GM18508 (cell line): ENCODE measurements at regions not wholly inside any gene's neighbourhood (a gene's known extent, or its start where the extent isn't known, plus 50 kb on each side); places are given as distances from the start of the nearest gene placed in this dataset.

Source experiments
- ATAC-seq: cut with Tn5 transposase; IDR thresholded peaks from one replicate; pipeline ENCODE4 v1.9.1; 2021; ENCODE audit warnings: moderate number of reproducible peaks; ENCODE audit not compliant: insufficient read depth, unreplicated experiment

GRCh38 chr13:44116562-44117332 is 237.0 kb downstream of the LACC1 start:
- no peak for ATAC-seq

DNA sequence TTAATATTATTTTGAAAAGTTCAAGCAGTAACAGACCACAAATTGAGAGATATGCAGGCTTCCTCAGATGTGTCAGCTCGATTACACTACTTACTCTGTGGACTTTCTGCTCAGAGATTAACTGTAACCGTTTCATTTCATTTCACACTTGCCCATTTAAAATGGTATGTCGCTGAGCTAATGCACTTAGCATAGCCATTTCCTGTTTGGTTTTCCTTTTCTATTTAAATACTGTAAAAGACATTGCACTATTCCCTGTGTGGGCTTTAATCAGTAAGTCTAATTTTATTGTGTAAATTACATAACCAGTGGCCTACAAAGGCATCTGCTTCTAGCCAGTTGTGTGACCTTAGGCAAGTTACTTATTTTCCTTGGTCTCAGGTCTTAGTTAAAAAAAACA is 237.6 kb downstream of the LACC1 start:
- ATAC-seq = no peak

- ATAC-seq = no peak
These were observed 238.1 kb downstream of the LACC1 start for GRCh38 chr13:44117816-44118215.

GRCh38 chr13:44118881-44119280 is 239.2 kb downstream of the LACC1 start:
- ATAC-seq = no peak

GRCh38 chr13:44120043-44120442 is 240.3 kb downstream of the LACC1 start:
- no peak for ATAC-seq

- no peak for ATAC-seq
These were observed 241.4 kb downstream of the LACC1 start for GRCh38 chr13:44120849-44121755.

DNA sequence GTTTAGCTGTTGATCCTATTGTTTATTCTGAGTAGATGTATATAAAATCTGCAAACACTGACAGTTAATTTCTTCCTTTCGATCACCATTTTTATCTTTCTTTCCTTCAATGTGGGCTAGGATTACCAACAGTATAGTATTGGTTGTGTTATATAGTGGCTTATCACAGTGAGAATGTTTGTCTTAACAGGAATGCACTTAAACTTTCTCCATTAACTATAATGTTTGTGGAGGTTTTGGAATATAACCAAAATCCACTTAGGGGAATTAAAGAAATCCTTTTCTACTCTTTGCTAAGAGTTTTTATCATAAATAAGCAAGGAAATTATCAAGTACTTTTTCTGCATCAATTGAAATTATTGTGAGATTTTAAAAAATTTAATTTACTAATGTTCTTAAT is 244.6 kb downstream of the LACC1 start:
- ATAC-seq = no peak

DNA sequence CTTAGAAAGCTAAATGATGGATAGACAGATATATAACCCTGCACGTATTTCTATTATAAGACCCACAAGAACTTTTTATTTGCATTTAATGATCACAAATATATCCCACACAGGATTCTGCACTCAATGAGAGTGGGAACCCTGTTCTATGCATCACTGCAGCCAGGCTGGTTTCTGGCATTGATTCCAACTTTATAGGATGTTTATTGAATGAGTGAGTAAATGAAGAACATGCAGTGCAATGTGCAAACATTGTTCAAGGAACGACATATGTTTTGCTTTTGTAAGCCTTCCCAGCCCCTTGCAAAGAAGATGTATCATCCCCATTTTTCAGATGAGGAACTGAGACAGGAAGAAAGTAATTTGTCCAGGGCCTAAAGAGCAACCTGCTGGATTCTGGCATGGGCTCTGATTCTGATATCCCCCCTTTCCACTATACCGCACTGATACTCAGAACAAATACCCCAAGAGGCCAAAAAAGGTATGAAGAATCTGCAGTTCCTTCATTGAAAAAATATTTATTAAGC is 246.3 kb downstream of the LACC1 start:
- no peak for ATAC-seq

GRCh38 chr13:44128552-44129001 is 245.0 kb upstream of the SERP2 start:
- no peak for ATAC-seq

DNA sequence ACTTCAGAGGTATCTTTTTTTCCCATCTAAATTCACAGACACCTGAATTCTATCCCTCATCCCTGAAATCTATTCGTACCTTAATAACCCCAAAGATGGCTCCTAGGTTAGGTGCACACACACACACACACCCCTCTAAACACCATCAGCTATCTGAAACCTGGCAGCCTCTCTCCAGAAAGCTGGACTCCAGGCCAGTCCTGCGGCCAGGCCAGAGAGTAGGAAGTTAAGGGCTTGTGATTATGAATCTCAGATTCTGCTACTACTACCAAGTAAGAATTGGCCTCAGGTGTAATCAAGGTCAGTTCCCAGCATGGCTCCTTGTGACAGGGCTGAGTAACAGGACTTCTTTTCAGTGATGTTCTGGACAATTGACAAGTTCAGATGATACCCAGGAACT is 244.2 kb upstream of the SERP2 start:
- no peak for ATAC-seq

GRCh38 chr13:44131069-44131614 is 242.5 kb upstream of the SERP2 start:
- no peak for ATAC-seq

DNA sequence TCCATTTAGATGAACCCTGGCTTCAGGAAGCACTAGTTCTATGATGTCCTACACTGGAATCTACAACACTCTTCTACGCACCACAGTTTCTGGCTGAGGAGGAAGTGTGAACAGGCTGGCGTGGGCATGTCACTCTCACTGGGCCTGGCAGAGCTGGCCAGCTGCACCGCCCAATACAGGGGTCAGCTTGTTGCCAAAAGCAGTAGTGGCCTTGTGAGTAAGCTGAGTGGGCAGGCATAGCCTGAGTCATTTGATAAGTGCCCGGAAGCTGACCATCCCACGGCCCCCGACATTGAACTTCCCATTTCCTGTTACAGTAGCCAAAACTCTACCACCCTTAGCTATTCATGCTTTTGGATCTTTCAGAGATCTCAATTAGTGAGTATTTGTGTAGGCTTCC is 240.9 kb upstream of the SERP2 start:
- no peak for ATAC-seq

DNA sequence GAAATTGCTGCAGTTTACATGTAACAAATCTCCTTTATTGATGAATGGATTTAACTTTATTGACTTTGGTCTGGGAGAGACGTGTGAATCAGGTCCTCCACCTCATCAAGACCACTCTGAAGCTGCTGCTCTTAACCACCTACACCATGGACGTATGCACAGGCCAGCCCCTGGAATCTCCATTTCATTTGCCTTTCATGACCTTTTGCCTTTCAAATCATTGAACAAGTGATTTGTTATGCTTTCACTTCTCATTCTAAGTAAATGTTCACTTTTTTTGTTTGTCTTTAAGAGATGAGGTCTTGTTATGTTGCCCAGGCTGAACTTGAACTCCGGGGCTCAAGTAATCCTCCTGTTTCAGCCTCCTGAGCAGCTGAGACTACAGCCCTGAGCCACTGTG is 240.0 kb upstream of the SERP2 start:
- no peak for ATAC-seq

DNA sequence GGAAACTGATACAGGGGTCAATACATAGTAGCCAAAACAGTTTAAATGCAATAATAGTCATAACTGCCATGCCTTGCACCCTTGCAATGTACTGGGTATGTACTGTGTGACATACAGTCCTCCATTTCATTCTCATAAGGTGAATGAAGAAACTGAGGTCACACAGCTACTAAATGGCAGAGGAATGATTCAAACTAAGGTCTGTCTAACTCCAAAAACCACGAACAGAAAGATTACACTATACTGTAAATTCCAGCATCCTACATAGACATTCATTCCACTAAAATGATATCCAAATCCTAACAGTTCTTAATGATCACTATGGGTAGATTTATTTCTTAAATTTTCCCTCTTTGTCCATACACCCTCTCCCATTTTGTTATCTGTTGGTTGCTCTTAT is 238.1 kb upstream of the SERP2 start:
- no peak for ATAC-seq

- no peak for ATAC-seq
These were observed 236.8 kb upstream of the SERP2 start for GRCh38 chr13:44136696-44137268.

- no peak for ATAC-seq
These were observed 236.2 kb upstream of the SERP2 start for GRCh38 chr13:44137466-44137865.

- no peak for ATAC-seq
These were observed 233.5 kb upstream of the SERP2 start for GRCh38 chr13:44140146-44140545.

- ATAC-seq = no peak
These were observed 232.5 kb upstream of the SERP2 start for GRCh38 chr13:44140888-44141724.

GRCh38 chr13:44141725-44142539 is 231.7 kb upstream of the SERP2 start:
- ATAC-seq = peak; percentile 86
